ENCODE measurements at regions not wholly inside any gene's neighbourhood (a gene's known extent, or its start where the extent isn't known, plus 50 kb on each side); places are given as distances from the start of the nearest gene placed in this dataset.

GRCh38 chr4:43089730-43090129 lies 197.2 kb downstream of the GRXCR1 start:
- H3K27me3 ChIP-seq (ENCODE audit: insufficient read depth in 3 of 3, low read length in 2 of 3), result no peaks in the 10 kb centered on the region
- intact Hi-C loops (cut with DNase I), result no loop called here
- H3K27ac ChIP-seq, result no peak overlapping the region
- no peaks in the 10 kb centered on the region for H3K4me1 ChIP-seq
- no peaks in the 10 kb centered on the region for H3K36me3 ChIP-seq (ENCODE audit: insufficient read depth in 1 of 2, low read depth in 1 of 2)
- TF ChIP-seq CTCF (IDR thresholded peaks at IDR 0.05), result no peak
- DNase-seq (no peak), ATAC-seq (no peak)
- H3K9me3 ChIP-seq, result no peaks in the 10 kb centered on the region
- 31 to 43% (median 37%) methylated on average over 2 of the region's 2 CpGs for WGBS, 3 donors
- H3K4me3 ChIP-seq, result no peak overlapping the region

GRCh38 chr4:43103048-43103447 lies 210.5 kb downstream of the GRXCR1 start:
- 32 to 38% (median 33%) methylated on average over 2 of the region's 2 CpGs for WGBS, 3 donors
- intact Hi-C loops (cut with DNase I), result no loop called here
- DNase-seq (no peak), ATAC-seq (no peak)
- no peaks in the 10 kb centered on the region for H3K4me1 ChIP-seq
- TF ChIP-seq CTCF (IDR thresholded peaks at IDR 0.05), result no peak
- no peak overlapping the region for H3K27ac ChIP-seq
- H3K9me3 ChIP-seq, result no peaks in the 10 kb centered on the region
- H3K36me3 ChIP-seq (ENCODE audit: insufficient read depth in 1 of 2, low read depth in 1 of 2), result no peaks in the 10 kb centered on the region
- no peaks in the 10 kb centered on the region for H3K27me3 ChIP-seq (ENCODE audit: insufficient read depth in 3 of 3, low read length in 2 of 3)
- H3K4me3 ChIP-seq, result no peak overlapping the region

- no peak for TF ChIP-seq CTCF (IDR thresholded peaks at IDR 0.05)
- Histone ChIP-seq H3K4me1 (no peaks in the 10 kb centered on the region), H3K27ac (no peak overlapping the region), H3K27me3 (ENCODE audit: insufficient read depth in 3 of 3, low read length in 2 of 3) (no peaks in the 10 kb centered on the region), H3K4me3 (no peak overlapping the region), H3K36me3 (ENCODE audit: insufficient read depth in 1 of 2, low read depth in 1 of 2) (no peaks in the 10 kb centered on the region), H3K9me3 (no peaks in the 10 kb centered on the region)
- 52 to 79% (median 76%) methylated on average over 1 of the region's 1 CpG for WGBS, 3 donors
- ATAC-seq, result no peak
- intact Hi-C loops (cut with DNase I), result no loop called here
- no peak for DNase-seq
Observed at GRCh38 chr4:43112139-43112538, 219.6 kb downstream of the GRXCR1 start.

GRCh38 chr4:43113196-43113595 lies 220.7 kb downstream of the GRXCR1 start:
- WGBS, 3 donors, result 45 to 60% (median 60%) methylated on average over 3 of the region's 3 CpGs
- intact Hi-C loops (cut with DNase I), result no loop called here
- Histone ChIP-seq H3K36me3 (ENCODE audit: insufficient read depth in 1 of 2, low read depth in 1 of 2) (no peaks in the 10 kb centered on the region), H3K4me3 (no peak overlapping the region), H3K9me3 (no peaks in the 10 kb centered on the region), H3K27ac (no peak overlapping the region), H3K27me3 (ENCODE audit: insufficient read depth in 3 of 3, low read length in 2 of 3) (no peaks in the 10 kb centered on the region), H3K4me1 (no peaks in the 10 kb centered on the region)
- no peak for ATAC-seq
- no peak for TF ChIP-seq CTCF (IDR thresholded peaks at IDR 0.05)
- no peak for DNase-seq

GRCh38 chr4:43126595-43126994 lies 234.1 kb downstream of the GRXCR1 start:
- Histone ChIP-seq H3K4me3 (no peak overlapping the region), H3K4me1 (no peaks in the 10 kb centered on the region), H3K9me3 (no peaks in the 10 kb centered on the region), H3K27ac (no peak overlapping the region), H3K27me3 (ENCODE audit: insufficient read depth in 3 of 3, low read length in 2 of 3) (no peaks in the 10 kb centered on the region), H3K36me3 (ENCODE audit: insufficient read depth in 1 of 2, low read depth in 1 of 2) (no peaks in the 10 kb centered on the region)
- no peak for TF ChIP-seq CTCF (IDR thresholded peaks at IDR 0.05)
- intact Hi-C loops (cut with DNase I), result no loop called here
- ATAC-seq (no peak), DNase-seq (no peak)
